Vagina (tissue), 2 donors: ENCODE measurements at regions not wholly inside any gene's neighbourhood (a gene's known extent, or its start where the extent isn't known, plus 50 kb on each side); places are given as distances from the start of the nearest gene placed in this dataset.

Source experiments
- DNase-seq, 2 donors: peaks; one replicate each; pipeline ENCODE4 v3.0.0-alpha.2; 2017; ENCODE audit errors: extremely low spot score in 2 of 2
- H3K27ac ChIP-seq: fragments of 200-600 bp; sonication (generic); one replicate; pipeline ENCODE4 v1.5.1; 2019
- H3K27me3 ChIP-seq: fragments of 200-600 bp; sonication (generic); one replicate; pipeline ENCODE4 v1.5.1; 2019
- H3K36me3 ChIP-seq, 2 donors: fragments of 200-600 bp; sonication (generic); one replicate each; pipeline ENCODE4 v1.5.1; 2017 to 2019
- H3K4me1 ChIP-seq: fragments of 200-600 bp; sonication (generic); one replicate; pipeline ENCODE4 v1.5.1; 2019
- H3K4me3 ChIP-seq, 2 donors: fragments of 200-600 bp; sonication (generic); 1 replicate in 1 of 2; 2 replicates in 1 of 2; pipeline ENCODE4 v1.5.1; 2016 to 2019
- H3K9me3 ChIP-seq: fragments of 200-600 bp; sonication (generic); one replicate; pipeline ENCODE4 v1.5.1; 2019
- POLR2A ChIP-seq, 2 donors: fragments of 450-650 bp; IDR thresholded peaks; one replicate each; pipeline ENCODE4 v1.6.1; 2017; ENCODE audit warnings: antibody characterized with exemption in 2 of 2, mild to moderate bottlenecking in 2 of 2, moderate library complexity in 2 of 2
- POLR2AphosphoS5 ChIP-seq, 2 donors: sonication (generic); formaldehyde crosslinking; IDR thresholded peaks; one replicate each; pipeline ENCODE4 v1.9.0; 2017; ENCODE audit warnings: antibody characterized with exemption in 2 of 2, mild to moderate bottlenecking in 2 of 2, low read depth in 1 of 2; ENCODE audit not compliant: insufficient read depth in 1 of 2
- intact Hi-C: fragments of 100-400 bp; cut with DNase I; formaldehyde crosslinking; loops from one replicate; pipeline ENCODE4 v1.15.1; 2023
- TF ChIP-seq, protein P1 (sequence below), 3 experiments: fragments of 450-650 bp in 2 of 3; fragments of 200-600 bp in 1 of 3; sonication (generic) in 1 of 3; IDR thresholded peaks; one replicate each; pipeline ENCODE4 v1.5.1; 2017 to 2019; ENCODE audit warnings: antibody characterized with exemption in 3 of 3, mild to moderate bottlenecking in 2 of 3, moderate library complexity in 2 of 3

DNA sequence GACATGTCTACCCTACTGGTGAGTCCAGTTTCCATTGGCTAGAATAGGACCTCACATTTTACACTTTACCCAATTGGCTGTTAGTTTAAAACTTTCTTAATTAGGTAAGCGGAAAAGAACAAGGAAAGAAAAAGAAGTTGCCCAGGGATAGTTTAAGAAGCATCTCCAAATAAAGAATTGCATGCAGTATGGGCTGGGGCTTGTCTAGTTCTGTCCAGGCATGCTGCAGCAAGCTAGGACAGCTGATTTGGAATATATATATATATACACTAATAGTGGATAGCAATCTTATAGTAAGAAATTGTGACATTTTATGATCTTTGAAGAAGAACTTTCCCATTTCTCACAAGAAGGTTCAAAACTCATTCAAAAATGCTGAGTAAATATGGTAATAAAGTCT is 90.0 kb upstream of the ERBB4 start:
- intact Hi-C loops: no loop called here
- DNase-seq: no peak
- Histone ChIP-seq H3K4me3 (no peak overlapping the region), H3K36me3 (no peaks in the 10 kb centered on the region), H3K4me1 (no peaks in the 10 kb centered on the region), H3K27me3 (no peaks in the 10 kb centered on the region), H3K9me3 (no peaks in the 10 kb centered on the region), H3K27ac (no peak overlapping the region)
- TF ChIP-seq POLR2AphosphoS5 (IDR thresholded peaks at IDR 0.05; ENCODE audit: insufficient read depth in 1 of 2, low read depth in 1 of 2): no peak
- TF ChIP-seq, protein P1, sequence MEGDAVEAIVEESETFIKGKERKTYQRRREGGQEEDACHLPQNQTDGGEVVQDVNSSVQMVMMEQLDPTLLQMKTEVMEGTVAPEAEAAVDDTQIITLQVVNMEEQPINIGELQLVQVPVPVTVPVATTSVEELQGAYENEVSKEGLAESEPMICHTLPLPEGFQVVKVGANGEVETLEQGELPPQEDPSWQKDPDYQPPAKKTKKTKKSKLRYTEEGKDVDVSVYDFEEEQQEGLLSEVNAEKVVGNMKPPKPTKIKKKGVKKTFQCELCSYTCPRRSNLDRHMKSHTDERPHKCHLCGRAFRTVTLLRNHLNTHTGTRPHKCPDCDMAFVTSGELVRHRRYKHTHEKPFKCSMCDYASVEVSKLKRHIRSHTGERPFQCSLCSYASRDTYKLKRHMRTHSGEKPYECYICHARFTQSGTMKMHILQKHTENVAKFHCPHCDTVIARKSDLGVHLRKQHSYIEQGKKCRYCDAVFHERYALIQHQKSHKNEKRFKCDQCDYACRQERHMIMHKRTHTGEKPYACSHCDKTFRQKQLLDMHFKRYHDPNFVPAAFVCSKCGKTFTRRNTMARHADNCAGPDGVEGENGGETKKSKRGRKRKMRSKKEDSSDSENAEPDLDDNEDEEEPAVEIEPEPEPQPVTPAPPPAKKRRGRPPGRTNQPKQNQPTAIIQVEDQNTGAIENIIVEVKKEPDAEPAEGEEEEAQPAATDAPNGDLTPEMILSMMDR (IDR thresholded peaks at IDR 0.05): no peak
- TF ChIP-seq POLR2A (IDR thresholded peaks at IDR 0.05): no peak

DNA sequence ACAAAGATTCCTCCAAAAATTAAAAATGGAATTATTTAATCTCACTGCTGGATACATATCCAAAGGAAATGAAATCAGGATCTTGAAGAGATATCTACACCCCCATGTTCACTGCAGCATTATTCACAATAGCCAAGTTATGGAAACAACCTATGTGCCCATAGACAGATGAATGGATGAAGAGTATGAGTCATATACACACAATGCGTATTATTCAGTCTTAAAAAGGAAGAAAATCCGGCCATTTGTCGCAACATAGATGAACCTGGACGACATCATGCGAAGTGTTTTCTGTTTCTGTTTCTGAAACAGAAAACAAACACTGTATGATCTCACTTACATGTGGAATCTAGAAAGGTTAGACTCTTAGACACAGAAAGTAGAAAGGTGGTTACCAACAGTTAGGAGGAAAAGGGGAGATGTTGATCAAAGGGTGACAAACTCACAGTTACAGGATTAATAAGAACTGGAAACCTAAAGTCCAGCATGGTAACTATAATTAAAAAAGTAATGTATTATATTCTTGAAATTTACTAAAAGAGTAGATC is 87.8 kb upstream of the ERBB4 start:
- no peaks in the 10 kb centered on the region for H3K36me3 ChIP-seq

DNA sequence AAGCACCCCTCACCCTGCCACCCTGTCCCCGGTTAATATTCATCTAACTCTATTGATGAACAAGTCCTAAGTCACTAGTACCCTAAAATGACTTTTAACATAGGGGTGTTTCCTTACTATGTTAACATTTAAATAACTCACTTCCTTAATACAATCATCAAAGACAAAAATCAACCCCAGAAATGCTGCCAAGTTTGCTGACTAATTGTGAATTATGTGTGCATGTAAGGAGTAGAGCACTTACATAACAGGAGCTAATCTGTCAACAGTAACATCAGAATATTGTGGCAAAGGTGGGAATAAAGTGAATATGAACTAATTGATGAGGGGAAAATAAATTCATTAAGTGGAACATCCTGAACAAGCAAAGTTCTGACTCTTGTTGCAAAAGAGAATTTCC is 81.4 kb upstream of the ERBB4 start:
- H3K27ac ChIP-seq: no peak overlapping the region
- no peaks in the 10 kb centered on the region for H3K36me3 ChIP-seq
- intact Hi-C loops: no loop called here
- DNase-seq: no peak
- H3K4me1 ChIP-seq: no peaks in the 10 kb centered on the region
- TF ChIP-seq POLR2A (IDR thresholded peaks at IDR 0.05): no peak
- TF ChIP-seq, protein P1 (IDR thresholded peaks at IDR 0.05): no peak
- TF ChIP-seq POLR2AphosphoS5 (IDR thresholded peaks at IDR 0.05; ENCODE audit: insufficient read depth in 1 of 2, low read depth in 1 of 2): no peak
- H3K4me3 ChIP-seq: no peak overlapping the region
- H3K9me3 ChIP-seq: no peaks in the 10 kb centered on the region
- no peaks in the 10 kb centered on the region for H3K27me3 ChIP-seq

More for the DNA sequence above, 87.8 kb upstream of the ERBB4 start:
- H3K27me3 ChIP-seq: no peaks in the 10 kb centered on the region
- no peak for DNase-seq
- H3K27ac ChIP-seq: no peak overlapping the region
- intact Hi-C loops: no loop called here
- H3K4me1 ChIP-seq: no peaks in the 10 kb centered on the region
- H3K4me3 ChIP-seq: no peak overlapping the region
- TF ChIP-seq, protein P1 (IDR thresholded peaks at IDR 0.05): no peak
- no peak for TF ChIP-seq POLR2A (IDR thresholded peaks at IDR 0.05)
- TF ChIP-seq POLR2AphosphoS5 (IDR thresholded peaks at IDR 0.05; ENCODE audit: insufficient read depth in 1 of 2, low read depth in 1 of 2): no peak
- H3K9me3 ChIP-seq: no peaks in the 10 kb centered on the region

DNA sequence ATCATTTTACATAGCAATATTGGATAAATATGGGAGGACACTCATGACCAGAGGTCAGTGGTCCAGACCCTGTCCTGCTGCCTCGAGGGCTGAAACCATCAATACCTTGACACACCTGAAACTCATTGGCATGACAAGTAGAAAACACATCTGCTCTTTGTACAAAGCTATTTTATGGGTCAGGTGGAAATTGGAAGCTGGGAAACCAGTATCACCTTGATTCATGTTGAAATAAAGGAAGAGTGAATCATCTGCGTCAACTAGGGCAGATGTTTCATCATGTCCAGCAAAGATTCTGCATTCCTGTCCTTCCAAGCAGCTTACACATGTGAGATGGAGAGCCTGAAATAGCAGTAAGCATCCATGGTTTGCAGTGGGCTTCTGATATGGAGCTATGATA is 80.0 kb upstream of the ERBB4 start:
- DNase-seq: no peak
- Histone ChIP-seq H3K27me3 (no peaks in the 10 kb centered on the region), H3K4me3 (no peak overlapping the region), H3K4me1 (no peaks in the 10 kb centered on the region), H3K27ac (no peak overlapping the region), H3K9me3 (no peaks in the 10 kb centered on the region), H3K36me3 (no peaks in the 10 kb centered on the region)
- intact Hi-C loops: no loop called here
- no peak for TF ChIP-seq POLR2AphosphoS5 (IDR thresholded peaks at IDR 0.05; ENCODE audit: insufficient read depth in 1 of 2, low read depth in 1 of 2)
- TF ChIP-seq POLR2A (IDR thresholded peaks at IDR 0.05): no peak
- TF ChIP-seq, protein P1 (IDR thresholded peaks at IDR 0.05): no peak

DNA sequence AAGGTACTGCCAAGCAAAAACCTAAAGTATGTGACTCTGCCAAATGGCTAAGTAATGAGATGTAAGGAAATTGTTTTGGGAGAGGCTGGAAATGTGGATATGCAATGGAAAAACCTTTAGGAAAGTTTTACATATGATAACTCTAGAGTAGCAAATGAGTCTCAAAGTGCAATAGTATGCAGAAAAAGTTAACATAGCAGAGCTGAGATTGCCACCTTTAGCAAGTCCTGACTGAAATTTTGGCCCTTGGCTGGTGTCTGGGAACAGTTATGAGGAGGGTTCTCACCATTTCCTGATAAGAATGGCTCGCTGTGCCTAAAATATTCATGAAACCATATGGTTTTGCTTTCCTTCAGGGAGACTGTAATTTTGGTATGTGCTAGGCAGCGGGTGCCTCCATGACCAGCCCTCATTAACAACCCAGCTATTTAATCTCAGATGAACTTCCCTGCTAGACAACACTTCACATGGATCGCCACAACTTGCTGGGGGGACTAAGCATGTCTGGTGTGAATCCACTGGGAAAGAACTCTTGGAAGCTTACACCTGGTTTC is 72.3 kb upstream of the ERBB4 start:
- DNase-seq: no peak
- Histone ChIP-seq H3K27me3 (no peaks in the 10 kb centered on the region), H3K9me3 (no peaks in the 10 kb centered on the region), H3K36me3 (no peaks in the 10 kb centered on the region), H3K4me1 (no peaks in the 10 kb centered on the region), H3K27ac (no peak overlapping the region), H3K4me3 (no peak overlapping the region)
- TF ChIP-seq POLR2A (IDR thresholded peaks at IDR 0.05) (no peak), POLR2AphosphoS5 (IDR thresholded peaks at IDR 0.05; ENCODE audit: insufficient read depth in 1 of 2, low read depth in 1 of 2) (no peak)
- TF ChIP-seq, protein P1 (IDR thresholded peaks at IDR 0.05): no peak
- intact Hi-C loops: no loop called here
